ENCODE measurements at regions not wholly inside any gene's neighbourhood (a gene's known extent, or its start where the extent isn't known, plus 50 kb on each side); places are given as distances from the start of the nearest gene placed in this dataset.

GRCh38 chr1:103854279-103854678 is 104.6 kb downstream of the AMY1C start:
- DNase-seq (ENCODE audit: low read depth in 2 of 2), result no peak

- no peak for DNase-seq (ENCODE audit: low read depth in 2 of 2)
Observed at GRCh38 chr1:103859721-103860120, 110.0 kb downstream of the AMY1C start.

- DNase-seq (ENCODE audit: low read depth in 2 of 2), result no peak
Observed at GRCh38 chr1:103898576-103899345, 149.1 kb downstream of the AMY1C start.

- DNase-seq (ENCODE audit: low read depth in 2 of 2), result no peak
Observed at GRCh38 chr1:103900005-103900404, 150.3 kb downstream of the AMY1C start.

- DNase-seq (ENCODE audit: low read depth in 2 of 2), result no peak
Observed at GRCh38 chr1:103901072-103901471, 151.4 kb downstream of the AMY1C start.

- DNase-seq (ENCODE audit: low read depth in 2 of 2), result no peak
Observed at GRCh38 chr1:103905363-103905762, 155.7 kb downstream of the AMY1C start.

- no peak for DNase-seq (ENCODE audit: low read depth in 2 of 2)
Observed at GRCh38 chr1:103911450-103911849, 161.8 kb downstream of the AMY1C start.

GRCh38 chr1:103917795-103918194 is 168.1 kb downstream of the AMY1C start:
- no peak for DNase-seq (ENCODE audit: low read depth in 2 of 2)

GRCh38 chr1:103931891-103932290 is 182.2 kb downstream of the AMY1C start:
- DNase-seq (ENCODE audit: low read depth in 2 of 2), result no peak

GRCh38 chr1:103937763-103938357 is 188.2 kb downstream of the AMY1C start:
- DNase-seq (ENCODE audit: low read depth in 2 of 2), result no peak

GRCh38 chr1:103941086-103941485 is 191.4 kb downstream of the AMY1C start:
- DNase-seq (ENCODE audit: low read depth in 2 of 2), result no peak

GRCh38 chr1:103942029-103942428 is 192.3 kb downstream of the AMY1C start:
- no peak for DNase-seq (ENCODE audit: low read depth in 2 of 2)

- DNase-seq (ENCODE audit: low read depth in 2 of 2), result no peak
Observed at GRCh38 chr1:103945774-103946173, 196.1 kb downstream of the AMY1C start.

- no peak for DNase-seq (ENCODE audit: low read depth in 2 of 2)
Observed at GRCh38 chr1:103948526-103948925, 198.8 kb downstream of the AMY1C start.

GRCh38 chr1:103949779-103950178 is 200.1 kb downstream of the AMY1C start:
- no peak for DNase-seq (ENCODE audit: low read depth in 2 of 2)

- DNase-seq (ENCODE audit: low read depth in 2 of 2), result no peak
Observed at GRCh38 chr1:103953386-103953785, 203.7 kb downstream of the AMY1C start.

- DNase-seq (ENCODE audit: low read depth in 2 of 2), result no peak
Observed at GRCh38 chr1:103958699-103959098, 209.0 kb downstream of the AMY1C start.

- DNase-seq (ENCODE audit: low read depth in 2 of 2), result no peak
Observed at GRCh38 chr1:103959565-103959964, 209.9 kb downstream of the AMY1C start.

GRCh38 chr1:103960045-103960444 is 210.3 kb downstream of the AMY1C start:
- DNase-seq (ENCODE audit: low read depth in 2 of 2), result no peak

GRCh38 chr1:103960710-103961109 is 211.0 kb downstream of the AMY1C start:
- DNase-seq (ENCODE audit: low read depth in 2 of 2), result no peak

GRCh38 chr1:103986792-103987191 is 237.1 kb downstream of the AMY1C start:
- DNase-seq (ENCODE audit: low read depth in 2 of 2), result no peak

GRCh38 chr1:103997631-103998030 is 247.9 kb downstream of the AMY1C start:
- DNase-seq (ENCODE audit: low read depth in 2 of 2), result no peak

GRCh38 chr1:104018922-104019674 is 269.4 kb downstream of the AMY1C start:
- no peak for DNase-seq (ENCODE audit: low read depth in 2 of 2)
